ENCODE measurements at regions not wholly inside any gene's neighbourhood (a gene's known extent, or its start where the extent isn't known, plus 50 kb on each side); places are given as distances from the start of the nearest gene placed in this dataset.

DNA sequence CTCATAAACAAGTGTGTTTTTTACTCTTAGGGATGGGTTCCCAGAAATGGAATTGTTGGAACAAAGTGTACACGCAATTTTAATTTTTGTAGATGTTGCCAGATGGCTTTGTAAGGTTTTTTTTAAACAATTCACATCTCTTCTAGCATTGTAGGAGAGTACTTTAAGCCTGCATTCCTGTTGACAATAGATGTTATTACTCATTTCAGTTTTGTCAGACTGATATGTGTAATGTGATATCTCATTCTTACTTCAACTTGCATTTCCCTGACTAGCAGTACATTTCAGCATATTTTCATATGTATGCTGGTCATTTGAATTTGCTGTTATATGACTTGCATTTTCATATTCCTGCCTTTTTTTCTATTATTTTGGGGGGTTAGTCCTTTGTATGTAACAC is 186.6 kb upstream of the SLITRK6 start:
- Histone ChIP-seq H3K27me3 (ENCODE audit: control insufficient read depth, insufficient read depth, low read length) (no peaks in the 10 kb centered on the region), H3K36me3 (ENCODE audit: control insufficient read depth, insufficient read depth, low read length) (no peaks in the 10 kb centered on the region), H2AK9ac (replicated peaks; ENCODE audit: low read depth, low read length, poor library complexity) (no peak overlapping the region), H3K18ac (ENCODE audit: low read depth, low read length) (no peak overlapping the region), H4K20me1 (ENCODE audit: insufficient read depth, low read length) (no peaks in the 10 kb centered on the region), H3K4me1 (ENCODE audit: control insufficient read depth, insufficient read depth, low read length) (no peaks in the 10 kb centered on the region), H4K8ac (ENCODE audit: low read depth in 2 of 2, low read length in 2 of 2) (no peak overlapping the region), H2BK15ac (ENCODE audit: low read depth, low read length) (no peak overlapping the region), H3K4me3 (ENCODE audit: insufficient read depth, low read depth, low read length) (no peak overlapping the region), H2AFZ (replicated peaks; ENCODE audit: low read length, poor library complexity) (no peak overlapping the region), H4K5ac (ENCODE audit: low read depth, low read length) (no peak overlapping the region), H3K9me1 (ENCODE audit: insufficient read depth, low read length) (no peaks in the 10 kb centered on the region), H4K91ac (ENCODE audit: insufficient read depth, low read depth, low read length) (no peak overlapping the region), H3K9me3 (ENCODE audit: control insufficient read depth, insufficient read depth, low read length) (no peaks in the 10 kb centered on the region; the same call in 1 of the 2 replicates), H2AK5ac (ENCODE audit: low read depth, low read length) (no peak overlapping the region), H3K14ac (replicated peaks; ENCODE audit: low read depth, low read length) (no peak overlapping the region), H3K27ac (ENCODE audit: insufficient read depth, low read length) (no peak overlapping the region), H3K9ac (ENCODE audit: low read depth, low read length) (no peak overlapping the region), H3K79me1 (ENCODE audit: low read depth in 1 of 2, low read length in 2 of 2) (no peaks in the 10 kb centered on the region), H3K4me2 (ENCODE audit: low read depth, low read length) (no peak overlapping the region), H2BK5ac (ENCODE audit: low read depth, low read length, poor library complexity, severe bottlenecking) (no peak overlapping the region), H2BK20ac (ENCODE audit: low read depth, low read length) (no peak overlapping the region), H2BK120ac (ENCODE audit: low read depth, low read length) (no peak overlapping the region), H3K4ac (ENCODE audit: low read depth, low read length) (no peak overlapping the region), H3K23ac (ENCODE audit: low read depth, low read length) (no peak overlapping the region), H3K56ac (ENCODE audit: extremely low read depth, insufficient read depth, low read length) (no peak overlapping the region)
- DNase-seq (no peak), ATAC-seq (ENCODE audit: low read depth) (no peak)
- ChIA-PET POLR2A (ENCODE audit: unreplicated experiment) (no interaction called here), CTCF (no interaction called here)
- no CpG with 5 or more reads among the region's 1 CpG for WGBS, 2 experiments (ENCODE audit: extremely low coverage in 2 of 2, insufficient read length in 1 of 2)
- in situ Hi-C loops (cut with MboI; ENCODE audit: low sequenced_read_pairs) (no loop called here), intact Hi-C loops (cut with micrococcal nuclease) (no loop called here), dilution Hi-C loops (cut with HindIII; ENCODE audit: low sequenced_read_pairs, unreplicated experiment) (no loop called here)
- no peak for TF ChIP-seq CHD1 (IDR thresholded peaks at IDR 0.05; ENCODE audit: low read depth, low read length)
- BruUV-seq (replicated peaks), result no TSS peak

All from IMR-90 (cell line).